HUES6 (cell line): ENCODE measurements at regions not wholly inside any gene's neighbourhood (a gene's known extent, or its start where the extent isn't known, plus 50 kb on each side); places are given as distances from the start of the nearest gene placed in this dataset.

Experiments used
- H3K27ac ChIP-seq: 2 replicates; pipeline ENCODE4 v1.7.0; 2013; ENCODE audit warnings: low read depth, mild to moderate bottlenecking, low read length, inconsistent platforms
- H3K27me3 ChIP-seq: 2 replicates; pipeline ENCODE4 v1.6.1; 2013; ENCODE audit warnings: low read length; ENCODE audit not compliant: control insufficient read depth, insufficient read depth
- H3K36me3 ChIP-seq: 2 replicates; pipeline ENCODE4 v1.6.1; 2013; ENCODE audit warnings: low read length; ENCODE audit not compliant: control insufficient read depth, insufficient read depth
- H3K4me1 ChIP-seq: 2 replicates; pipeline ENCODE4 v1.6.1; 2013; ENCODE audit warnings: low read length; ENCODE audit not compliant: control insufficient read depth, insufficient read depth
- H3K4me3 ChIP-seq: 2 replicates; pipeline ENCODE4 v1.5.1; 2013; ENCODE audit warnings: low read depth, low read length
- H3K9ac ChIP-seq: one replicate; pipeline ENCODE4 v1.6.1; 2013; ENCODE audit warnings: mild to moderate bottlenecking, low read length
- H3K9me3 ChIP-seq: 2 replicates; pipeline ENCODE4 v1.6.1; 2013; ENCODE audit warnings: low read depth, low read length; ENCODE audit not compliant: control insufficient read depth, insufficient read depth

GRCh38 chr19:30092721-30093569 is 150.9 kb downstream of the URI1 start:
- 0 out of 2 replicates have a peak, but pooled peaks cover 3% of the 10 kb centered on the region for H3K4me1 ChIP-seq
- H3K9ac ChIP-seq, result no peak overlapping the region
- H3K27me3 ChIP-seq, result no peaks in the 10 kb centered on the region
- no peak overlapping the region for H3K27ac ChIP-seq
- no peaks in the 10 kb centered on the region for H3K9me3 ChIP-seq
- H3K4me3 ChIP-seq, result no peak overlapping the region
- H3K36me3 ChIP-seq, result no peaks in the 10 kb centered on the region

- no peak overlapping the region for H3K27ac ChIP-seq
- no peaks in the 10 kb centered on the region for H3K9me3 ChIP-seq
- H3K4me3 ChIP-seq, result no peak overlapping the region
- no peak overlapping the region for H3K9ac ChIP-seq
- no peaks in the 10 kb centered on the region for H3K27me3 ChIP-seq
- no peaks in the 10 kb centered on the region for H3K36me3 ChIP-seq
- 0 out of 2 replicates have a peak, but pooled peaks cover 3% of the 10 kb centered on the region for H3K4me1 ChIP-seq
Measured at GRCh38 chr19:30093966-30094755, 152.1 kb downstream of the URI1 start.

- no peaks in the 10 kb centered on the region for H3K27me3 ChIP-seq
- no peak overlapping the region for H3K27ac ChIP-seq
- no peaks in the 10 kb centered on the region for H3K36me3 ChIP-seq
- no peaks in the 10 kb centered on the region for H3K9me3 ChIP-seq
- H3K9ac ChIP-seq, result no peak overlapping the region
- 0 out of 2 replicates have a peak, but pooled peaks cover 3% of the 10 kb centered on the region for H3K4me1 ChIP-seq
- H3K4me3 ChIP-seq, result no peak overlapping the region
Measured at GRCh38 chr19:30094756-30095140, 152.7 kb downstream of the URI1 start.

- Histone ChIP-seq H3K4me3 (no peak overlapping the region), H3K27me3 (no peaks in the 10 kb centered on the region), H3K9me3 (no peaks in the 10 kb centered on the region), H3K4me1 (0 out of 2 replicates have a peak, but pooled peaks cover 3% of the 10 kb centered on the region), H3K27ac (no peak overlapping the region), H3K36me3 (no peaks in the 10 kb centered on the region), H3K9ac (no peak overlapping the region)
Measured at GRCh38 chr19:30095171-30095570, 153.1 kb downstream of the URI1 start.

- Histone ChIP-seq H3K9ac (no peak overlapping the region), H3K36me3 (no peaks in the 10 kb centered on the region), H3K27ac (no peak overlapping the region), H3K9me3 (no peaks in the 10 kb centered on the region), H3K4me3 (no peak overlapping the region), H3K4me1 (0 out of 2 replicates have a peak, but pooled peaks cover 3% of the 10 kb centered on the region), H3K27me3 (no peaks in the 10 kb centered on the region)
Measured at GRCh38 chr19:30096596-30097370, 154.7 kb downstream of the URI1 start.

- 0 out of 2 replicates have a peak, but pooled peaks cover under 1% of the 10 kb centered on the region for H3K4me1 ChIP-seq
- no peaks in the 10 kb centered on the region for H3K27me3 ChIP-seq
- H3K9me3 ChIP-seq, result 0 out of 2 replicates have a peak, but pooled peaks cover 3% of the 10 kb centered on the region
- H3K9ac ChIP-seq, result no peak overlapping the region
- no peak overlapping the region for H3K4me3 ChIP-seq
- no peaks in the 10 kb centered on the region for H3K36me3 ChIP-seq
- H3K27ac ChIP-seq, result no peak overlapping the region
Measured at GRCh38 chr19:30097746-30098280, 155.8 kb downstream of the URI1 start.

- no peak overlapping the region for H3K4me3 ChIP-seq
Measured at GRCh38 chr19:30102239-30102638, 160.2 kb downstream of the URI1 start.

GRCh38 chr19:30102666-30103065 is 160.6 kb downstream of the URI1 start:
- no peak overlapping the region for H3K27ac ChIP-seq
- 0 out of 2 replicates have a peak, but pooled peaks cover 3% of the 10 kb centered on the region for H3K9me3 ChIP-seq
- no peak overlapping the region for H3K4me3 ChIP-seq
- H3K36me3 ChIP-seq, result no peaks in the 10 kb centered on the region
- H3K27me3 ChIP-seq, result no peaks in the 10 kb centered on the region
- H3K4me1 ChIP-seq, result no peaks in the 10 kb centered on the region
- no peak overlapping the region for H3K9ac ChIP-seq

More at GRCh38 chr19:30102239-30102638, 160.2 kb downstream of the URI1 start:
- no peaks in the 10 kb centered on the region for H3K36me3 ChIP-seq
- H3K4me1 ChIP-seq, result no peaks in the 10 kb centered on the region
- H3K27me3 ChIP-seq, result no peaks in the 10 kb centered on the region
- H3K9ac ChIP-seq, result no peak overlapping the region
- H3K27ac ChIP-seq, result no peak overlapping the region
- 0 out of 2 replicates have a peak, but pooled peaks cover 3% of the 10 kb centered on the region for H3K9me3 ChIP-seq

- no peak overlapping the region for H3K4me3 ChIP-seq
- no peak overlapping the region for H3K27ac ChIP-seq
- H3K27me3 ChIP-seq, result no peaks in the 10 kb centered on the region
- H3K36me3 ChIP-seq, result no peaks in the 10 kb centered on the region
- H3K4me1 ChIP-seq, result no peaks in the 10 kb centered on the region
- H3K9me3 ChIP-seq, result 0 out of 2 replicates have a peak, but pooled peaks cover 3% of the 10 kb centered on the region
- H3K9ac ChIP-seq, result no peak overlapping the region
Measured at GRCh38 chr19:30103981-30104380, 161.9 kb downstream of the URI1 start.

GRCh38 chr19:30105316-30105715 is 163.3 kb downstream of the URI1 start:
- H3K9ac ChIP-seq, result no peak overlapping the region
- no peaks in the 10 kb centered on the region for H3K36me3 ChIP-seq
- H3K4me1 ChIP-seq, result no peaks in the 10 kb centered on the region
- H3K9me3 ChIP-seq, result 0 out of 2 replicates have a peak, but pooled peaks cover 3% of the 10 kb centered on the region
- H3K4me3 ChIP-seq, result no peak overlapping the region
- no peak overlapping the region for H3K27ac ChIP-seq
- H3K27me3 ChIP-seq, result no peaks in the 10 kb centered on the region
